H1 (cell line): ENCODE measurements at regions not wholly inside any gene's neighbourhood (a gene's known extent, or its start where the extent isn't known, plus 50 kb on each side); places are given as distances from the start of the nearest gene placed in this dataset.

Experiments used
- CTCF ChIA-PET: fragments of 300-600 bp; sonication (Branson Sonifier 250); formaldehyde crosslinking; loops from one replicate; lab custom pipeline; 2021; ENCODE audit not compliant: partially characterized antibody; lab: Charles Lee
- POLR2A ChIA-PET: fragments of 300-600 bp; sonication (Branson Sonifier 250); formaldehyde crosslinking; loops from one replicate; lab custom pipeline; 2021; ENCODE audit warnings: inconsistent platforms; ENCODE audit not compliant: partially characterized antibody; lab: Charles Lee
- DNase-seq, 2 experiments: peaks; one replicate each; pipeline versions ENCODE4 v3.0.0 to v3.0.0-alpha.2; 2010 to 2022; ENCODE audit warnings: low spot score in 2 of 2, low read depth in 1 of 2, mixed read lengths in 1 of 2
- FAIRE-seq: peaks from 2 replicates; lab custom pipeline; 2011; peaks lifted over from hg19 to GRCh38; lab: Jason Lieb, UNC
- H2AFZ ChIP-seq: 2 replicates; pipeline ENCODE4 v1.8.1; 2012; ENCODE audit warnings: low read length, inconsistent platforms
- H2AK5ac ChIP-seq: 2 replicates; pipeline ENCODE4 v1.6.1; 2013; ENCODE audit warnings: low read depth, low read length
- H2BK120ac ChIP-seq: replicated peaks from 2 replicates; pipeline ENCODE3; 2013; ENCODE audit warnings: low read depth, low read length, inconsistent platforms
- H2BK12ac ChIP-seq: 2 replicates; pipeline ENCODE4 v1.6.1; 2013; ENCODE audit warnings: low read depth, low read length
- H2BK15ac ChIP-seq: 2 replicates; pipeline ENCODE4 v1.6.1; 2013; ENCODE audit warnings: low read length
- H2BK20ac ChIP-seq: 2 replicates; pipeline ENCODE4 v1.6.1; 2013; ENCODE audit warnings: low read length
- H2BK5ac ChIP-seq: 2 replicates; pipeline ENCODE4 v1.6.1; 2013; ENCODE audit warnings: low read depth, low read length
- H3K14ac ChIP-seq: 2 replicates; pipeline ENCODE4 v1.6.1; 2013; ENCODE audit warnings: inconsistent platforms; ENCODE audit not compliant: insufficient read length
- H3K18ac ChIP-seq: 2 replicates; pipeline ENCODE4 v1.6.1; 2013; ENCODE audit warnings: low read length; ENCODE audit errors: extremely low read depth
- H3K23ac ChIP-seq: 2 replicates; pipeline ENCODE4 v1.6.1; 2013; ENCODE audit warnings: inconsistent platforms; ENCODE audit not compliant: insufficient read length
- H3K23me2 ChIP-seq: 2 replicates; pipeline ENCODE4 v1.6.1; 2013; ENCODE audit warnings: low read depth, low read length
- H3K27ac ChIP-seq: 2 replicates; pipeline ENCODE4 v1.6.1; 2011; ENCODE audit warnings: low read depth, low read length, inconsistent platforms
- H3K27me3 ChIP-seq, 4 experiments: replicated peaks in 1 of 4; 1 replicate in 1 of 4; 2 replicates in 3 of 4; pipeline versions ENCODE4 v1.6.1 to v1.8.1; 2011 to 2013; ENCODE audit warnings: low read length in 3 of 4, mild to moderate bottlenecking in 3 of 4, inconsistent platforms in 2 of 4, mixed read lengths in 2 of 4, moderate library complexity in 1 of 4; ENCODE audit not compliant: control insufficient read depth in 3 of 4, insufficient read depth in 3 of 4; ENCODE audit errors: extremely low read depth in 1 of 4
- H3K36me3 ChIP-seq, 4 experiments: 2 replicates each; pipeline versions ENCODE4 v1.6.1 to v1.8.1; 2011 to 2013; ENCODE audit warnings: mild to moderate bottlenecking in 4 of 4, low read length in 3 of 4, moderate library complexity in 2 of 4, control low read depth in 1 of 4, inconsistent platforms in 1 of 4; ENCODE audit not compliant: insufficient read depth in 4 of 4, control insufficient read depth in 2 of 4
- H3K4ac ChIP-seq: replicated peaks from 2 replicates; pipeline ENCODE3; 2013; ENCODE audit warnings: low read length, low read depth, mixed read lengths, inconsistent platforms; ENCODE audit not compliant: insufficient read length
- H3K4me1 ChIP-seq, 4 experiments: replicated peaks in 1 of 4; 1 replicate in 1 of 4; 2 replicates in 3 of 4; pipeline versions ENCODE4 v1.6.1 to v1.8.1; 2011 to 2013; ENCODE audit warnings: low read length in 3 of 4, inconsistent platforms in 2 of 4, mixed read lengths in 1 of 4; ENCODE audit not compliant: insufficient read depth in 4 of 4, control insufficient read depth in 3 of 4
- H3K4me2 ChIP-seq, 2 experiments: 2 replicates each; pipeline versions ENCODE4 v1.6.1 to v1.8.1; 2011 to 2013; ENCODE audit warnings: low read depth in 2 of 2, low read length in 2 of 2, control low read depth in 1 of 2, inconsistent platforms in 1 of 2, mild to moderate bottlenecking in 1 of 2; ENCODE audit not compliant: insufficient read depth in 1 of 2
- H3K4me3 ChIP-seq, 4 experiments: fragments of 200-600, 300-600 bp in 1 of 4; sonication (generic), shearing (Covaris generic), sonication (Bioruptor Twin) in 1 of 4; 2 replicates each; pipeline versions ENCODE4 v1.5.1 to v1.8.1; 2011 to 2016; ENCODE audit warnings: low read length in 4 of 4, low read depth in 3 of 4, control low read depth in 2 of 4, inconsistent platforms in 2 of 4, mild to moderate bottlenecking in 2 of 4, mixed read lengths in 1 of 4, moderate library complexity in 1 of 4; ENCODE audit not compliant: insufficient read depth in 2 of 4; ENCODE audit errors: extremely low read depth in 1 of 4
- H3K56ac ChIP-seq: replicated peaks from 2 replicates; pipeline ENCODE3; 2013; ENCODE audit warnings: low read depth, mild to moderate bottlenecking, mixed read lengths, low read length, inconsistent platforms; ENCODE audit not compliant: insufficient read length
- H3K79me1 ChIP-seq: 2 replicates; pipeline ENCODE4 v1.6.1; 2013; ENCODE audit warnings: low read depth, low read length, control low read depth
- H3K79me2 ChIP-seq, 2 experiments: 2 replicates each; pipeline versions ENCODE4 v1.6.1 to v1.8.1; 2012 to 2013; ENCODE audit warnings: low read length in 2 of 2, mild to moderate bottlenecking in 2 of 2, inconsistent platforms in 1 of 2; ENCODE audit not compliant: insufficient read depth in 2 of 2, control insufficient read depth in 1 of 2
- H3K9ac ChIP-seq, 4 experiments: replicated peaks in 1 of 4; 1 replicate in 1 of 4; 2 replicates in 3 of 4; pipeline versions ENCODE4 v1.6.1 to v1.8.1; 2011 to 2013; ENCODE audit warnings: low read depth in 3 of 4, low read length in 3 of 4, control low read depth in 2 of 4, mild to moderate bottlenecking in 2 of 4, moderate library complexity in 2 of 4, inconsistent platforms in 1 of 4; ENCODE audit errors: extremely low read depth in 1 of 4
- H3K9me3 ChIP-seq, 2 experiments: 2 replicates each; pipeline versions ENCODE4 v1.6.1 to v1.8.1; 2012 to 2013; ENCODE audit warnings: mild to moderate bottlenecking in 2 of 2, moderate library complexity in 2 of 2, control low read depth in 1 of 2, inconsistent platforms in 1 of 2, low read depth in 1 of 2, low read length in 1 of 2, mixed read lengths in 1 of 2; ENCODE audit not compliant: insufficient read depth in 2 of 2
- H4K20me1 ChIP-seq, 2 experiments: replicated peaks in 1 of 2; 2 replicates each; pipeline versions ENCODE3 to v1.8.1; 2011 to 2013; ENCODE audit warnings: inconsistent platforms in 2 of 2, low read length in 2 of 2, mild to moderate bottlenecking in 1 of 2; ENCODE audit not compliant: insufficient read depth in 2 of 2, control insufficient read depth in 1 of 2
- H4K5ac ChIP-seq: 2 replicates; pipeline ENCODE4 v1.6.1; 2013; ENCODE audit warnings: low read length, low read depth, mixed read lengths, inconsistent platforms; ENCODE audit not compliant: insufficient read length
- H4K8ac ChIP-seq: 2 replicates; pipeline ENCODE4 v1.8.0; 2013; ENCODE audit warnings: mild to moderate bottlenecking, moderate library complexity, low read length, inconsistent platforms; ENCODE audit not compliant: insufficient read depth; ENCODE audit errors: extremely low read depth
- H4K91ac ChIP-seq: replicated peaks from 2 replicates; pipeline ENCODE3; 2013; ENCODE audit warnings: low read length, mixed read lengths, inconsistent platforms; ENCODE audit not compliant: insufficient read length
- CBX5 ChIP-seq: fragments of 300-800, 300-1000 bp; sonication (generic); IDR thresholded peaks from 2 replicates; pipeline ENCODE4 v1.7.1; 2016; ENCODE audit warnings: antibody characterized with exemption, low read length, low read depth
- POLR2A ChIP-seq, 2 experiments: IDR thresholded peaks; 1 replicate in 1 of 2; 2 replicates in 1 of 2; pipeline ENCODE4 v1.6.1; 2011; ENCODE audit warnings: low read depth in 2 of 2, low read length in 2 of 2, mild to moderate bottlenecking in 2 of 2; ENCODE audit errors: control extremely low read depth in 1 of 2
- RBBP5 ChIP-seq: IDR thresholded peaks from 2 replicates; pipeline ENCODE4 v1.7.1; 2012; ENCODE audit warnings: low read depth, mild to moderate bottlenecking, inconsistent platforms, low read length, moderate library complexity, borderline replicate concordance
- SP1 ChIP-seq: IDR thresholded peaks from 2 replicates; pipeline ENCODE4 v1.6.1; 2011; ENCODE audit warnings: low read depth, low read length
- WGBS, 2 experiments: shearing (Covaris generic) in 1 of 2; methylation state at CpG; one replicate each; pipeline versions ENCODE4 v1.1.6 to v1.1.7; 2013 to 2015; ENCODE audit warnings: low lambda C conversion rate in 2 of 2, mixed read lengths in 2 of 2, inconsistent platforms in 1 of 2, low coverage in 1 of 2, missing lambda C conversion rate in 1 of 2; ENCODE audit not compliant: insufficient replicate concordance in 2 of 2, insufficient coverage in 1 of 2, insufficient read length in 1 of 2; ENCODE audit errors: extremely low coverage in 1 of 2, missing lambda C conversion rate in 1 of 2; 5-methylcytosine and 5-hydroxymethylcytosine counted together

DNA sequence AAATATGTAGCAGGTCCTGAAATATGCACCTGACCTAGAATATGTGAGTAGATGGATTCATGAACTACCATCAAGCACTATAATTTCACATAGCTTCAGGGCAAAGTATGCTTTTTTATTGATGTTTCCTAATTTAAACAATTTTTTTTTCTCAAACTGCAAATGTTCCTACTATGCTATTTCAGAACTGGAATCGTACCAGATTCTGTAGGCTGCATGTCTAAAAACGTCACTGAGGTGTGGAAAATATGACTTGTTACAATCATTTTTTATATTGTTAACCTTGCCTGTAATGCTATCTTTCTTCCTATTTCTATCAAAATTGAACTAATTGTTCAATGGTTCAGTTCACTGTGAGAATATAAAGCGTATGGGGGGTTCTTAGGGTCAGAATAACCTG, 78.0 kb upstream of the RERGL start:
- H2BK15ac ChIP-seq, result no peak overlapping the region
- FAIRE-seq (no peak), DNase-seq (no peak)
- no peaks in the 10 kb centered on the region for H3K4me1 ChIP-seq
- no peak overlapping the region for H3K4me2 ChIP-seq
- no peak overlapping the region for H3K4ac ChIP-seq
- no peaks in the 10 kb centered on the region for H3K27me3 ChIP-seq
- no peak overlapping the region for H2AFZ ChIP-seq
- TF ChIP-seq CBX5, result no peak
- no peak for TF ChIP-seq RBBP5
- TF ChIP-seq POLR2A (IDR thresholded peaks at IDR 0.05; ENCODE audit: control extremely low read depth in 1 of 2, low read depth in 2 of 2, low read length in 2 of 2), result no peak
- no peak for TF ChIP-seq SP1
- H3K36me3 ChIP-seq, result no peaks in the 10 kb centered on the region
- H3K79me1 ChIP-seq, result no peaks in the 10 kb centered on the region
- H3K18ac ChIP-seq, result no peak overlapping the region
- no peak overlapping the region for H3K9ac ChIP-seq
- no peak overlapping the region for H2BK5ac ChIP-seq
- H4K8ac ChIP-seq, result no peak overlapping the region
- no peak overlapping the region for H3K14ac ChIP-seq
- CTCF ChIA-PET, result no interaction called here
- H4K91ac ChIP-seq, result no peak overlapping the region
- H2AK5ac ChIP-seq, result no peak overlapping the region
- no peak overlapping the region for H2BK20ac ChIP-seq
- no peaks in the 10 kb centered on the region for H3K79me2 ChIP-seq
- no peak overlapping the region for H3K23ac ChIP-seq
- H3K9me3 ChIP-seq, result peaks cover 11 to 15% of the 10 kb centered on the region in 2 experiments
- POLR2A ChIA-PET, result no interaction called here
- H3K56ac ChIP-seq, result no peak overlapping the region
- H3K27ac ChIP-seq, result no peak overlapping the region
- no peaks in the 10 kb centered on the region for H3K23me2 ChIP-seq
- H2BK120ac ChIP-seq, result no peak overlapping the region
- H3K4me3 ChIP-seq, result no peak overlapping the region
- no peaks in the 10 kb centered on the region for H4K20me1 ChIP-seq
- WGBS, 2 experiments, result 77% methylated on average over 3 of the region's 3 CpGs; no CpG with 5 or more reads in 1 of the 2 experiments
- H4K5ac ChIP-seq, result no peak overlapping the region
- no peak overlapping the region for H2BK12ac ChIP-seq
